Activated naive CD8-positive, alpha-beta T cell (primary cell): ENCODE measurements at regions not wholly inside any gene's neighbourhood (a gene's known extent, or its start where the extent isn't known, plus 50 kb on each side); places are given as distances from the start of the nearest gene placed in this dataset.
"Not testable (repeated sequence)": the region's sequence is repeated elsewhere in the genome, so short reads cannot be mapped to it uniquely, and the experiment has no call there.

Source experiments
- H3K27ac Mint-ChIP-seq: one replicate; pipeline ENCODE4 v1.8.0; 2021; ENCODE audit warnings: mixed read lengths
- H3K27me3 Mint-ChIP-seq: one replicate; pipeline ENCODE4 v1.8.0; 2021; ENCODE audit warnings: mixed read lengths
- H3K36me3 Mint-ChIP-seq: one replicate; pipeline ENCODE4 v1.8.0; 2021; ENCODE audit warnings: mixed read lengths
- H3K4me1 Mint-ChIP-seq: one replicate; pipeline ENCODE4 v1.8.0; 2021; ENCODE audit warnings: low read depth, mixed read lengths
- H3K4me3 Mint-ChIP-seq: one replicate; pipeline ENCODE4 v1.8.0; 2021; ENCODE audit warnings: mild to moderate bottlenecking, mixed read lengths
- H3K9me3 Mint-ChIP-seq: one replicate; pipeline ENCODE4 v1.8.0; 2021; ENCODE audit warnings: low read depth, mixed read lengths

DNA sequence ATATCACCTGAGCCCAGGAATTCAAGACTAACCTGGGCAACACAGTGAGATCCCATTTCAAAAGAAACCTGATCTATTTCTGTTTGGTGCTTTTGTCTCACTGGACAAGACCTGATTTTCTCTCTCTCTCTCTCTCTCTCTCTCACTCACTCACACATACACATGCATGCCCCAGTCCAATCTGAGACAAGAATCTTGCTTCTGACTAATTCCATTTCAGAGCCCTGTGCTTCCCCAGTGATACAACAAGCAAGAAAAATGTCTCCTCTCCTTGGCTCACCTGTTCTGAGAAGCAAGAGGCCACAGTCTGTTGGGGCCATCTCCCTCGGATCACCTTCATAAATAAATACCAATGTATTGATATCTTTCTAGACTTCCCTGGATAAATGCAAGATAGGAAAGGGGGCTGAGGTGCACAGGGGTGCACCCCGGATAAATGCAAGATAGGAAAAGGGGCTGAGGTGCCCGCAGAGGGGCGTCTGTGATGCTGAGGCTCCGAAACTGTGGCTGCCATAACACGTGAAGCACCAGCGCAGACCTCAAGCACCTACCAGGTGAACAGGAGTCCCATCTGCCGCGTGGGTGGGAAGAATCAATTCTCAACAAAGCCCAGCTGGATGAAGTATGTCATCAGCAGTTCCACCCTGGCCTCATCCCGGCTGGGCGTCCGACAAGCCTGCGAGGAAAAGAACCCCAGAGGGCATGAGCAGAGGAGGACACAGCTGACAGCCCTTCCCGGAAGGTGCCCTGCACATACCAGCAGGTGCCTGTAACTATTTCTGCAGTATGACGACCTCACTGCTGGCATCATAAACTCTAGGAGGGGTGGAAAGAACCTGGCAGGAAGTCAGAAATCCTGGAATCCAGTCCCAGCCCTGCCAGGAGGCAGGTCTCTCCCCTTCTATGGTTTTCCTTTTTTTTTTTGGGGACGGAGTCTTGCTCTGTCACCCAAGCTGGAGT, 280.0 kb downstream of the GOLGA6L6 start:
- H3K27me3 Mint-ChIP-seq, H3K4me1 Mint-ChIP-seq: not testable (repeated sequence)

DNA sequence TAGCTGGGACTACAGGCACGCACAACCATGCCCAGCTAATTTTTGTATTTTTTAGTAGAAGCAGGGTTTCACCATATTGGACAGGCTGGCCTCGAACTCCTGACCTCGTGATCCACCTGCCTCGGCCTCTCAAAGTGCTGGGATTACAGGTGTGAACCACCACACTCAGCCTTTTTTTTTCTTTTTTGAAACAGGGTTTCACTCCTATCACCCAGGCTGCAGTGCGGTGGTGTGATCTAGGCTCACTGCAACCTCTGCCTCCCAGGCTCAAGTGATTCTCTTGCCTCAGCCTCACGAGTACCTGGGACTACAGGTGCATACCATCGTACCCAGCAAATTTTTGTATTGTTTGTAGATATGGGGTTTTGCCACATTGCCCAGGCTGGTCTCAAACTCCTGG, 280.9 kb downstream of the GOLGA6L6 start:
- not testable (repeated sequence) for H3K9me3 Mint-ChIP-seq, H3K36me3 Mint-ChIP-seq, H3K4me1 Mint-ChIP-seq, H3K27ac Mint-ChIP-seq, H3K27me3 Mint-ChIP-seq, H3K4me3 Mint-ChIP-seq

More for the DNA sequence above, 280.0 kb downstream of the GOLGA6L6 start:
- not testable (repeated sequence) for H3K4me3 Mint-ChIP-seq, H3K36me3 Mint-ChIP-seq, H3K27ac Mint-ChIP-seq, H3K9me3 Mint-ChIP-seq

DNA sequence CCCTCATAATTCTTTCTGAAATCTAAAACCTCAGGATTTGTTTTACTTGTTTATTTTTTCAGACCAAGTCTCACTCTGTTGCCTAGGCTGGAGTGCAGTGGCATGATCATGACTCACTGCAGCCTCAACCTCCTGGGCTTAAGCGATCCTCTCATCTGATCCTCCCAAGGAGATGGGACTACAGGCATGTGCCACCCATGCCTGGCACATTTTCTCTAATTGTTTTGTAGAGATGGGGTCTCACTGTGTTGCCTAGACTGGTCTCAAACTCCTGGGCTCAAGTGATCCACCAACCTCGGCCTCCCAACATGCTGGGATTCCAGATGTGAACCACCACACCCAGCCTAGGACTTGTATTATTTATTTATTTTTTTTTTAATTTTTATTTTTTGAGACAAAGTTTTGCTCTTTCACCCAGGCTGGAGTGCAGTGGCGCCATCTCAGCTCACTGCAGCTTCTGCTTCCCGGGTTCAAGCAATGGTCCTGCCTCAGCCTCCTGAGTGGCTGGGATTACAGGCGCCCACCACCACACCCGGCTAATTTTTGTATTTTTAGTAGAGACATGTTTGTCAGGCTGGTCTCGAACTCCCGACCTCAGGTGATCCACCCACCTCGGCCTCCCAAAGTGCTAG, 281.9 kb downstream of the GOLGA6L6 start:
- H3K27ac Mint-ChIP-seq, H3K4me3 Mint-ChIP-seq, H3K9me3 Mint-ChIP-seq, H3K4me1 Mint-ChIP-seq, H3K36me3 Mint-ChIP-seq, H3K27me3 Mint-ChIP-seq: not testable (repeated sequence)

DNA sequence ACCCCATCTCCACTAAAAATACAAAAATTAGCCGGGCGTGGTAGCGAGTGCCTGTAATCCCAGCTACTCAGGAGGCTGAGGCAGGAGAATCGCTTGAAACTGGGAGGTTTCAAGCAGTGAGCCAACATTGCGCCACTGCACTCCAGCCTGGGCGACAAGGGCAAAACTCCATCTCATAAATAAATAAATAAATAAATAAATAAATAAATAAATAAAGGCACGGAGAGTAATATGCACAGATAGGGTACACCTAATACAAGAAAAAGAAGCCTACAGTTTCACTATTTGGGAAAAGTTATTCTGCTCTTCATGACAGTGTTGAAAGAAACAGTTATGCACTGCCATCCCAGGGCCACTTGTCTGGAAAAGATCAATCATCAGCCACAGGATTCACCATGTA, 285.2 kb downstream of the GOLGA6L6 start:
- not testable (repeated sequence) for H3K4me1 Mint-ChIP-seq, H3K4me3 Mint-ChIP-seq, H3K9me3 Mint-ChIP-seq, H3K27ac Mint-ChIP-seq, H3K27me3 Mint-ChIP-seq, H3K36me3 Mint-ChIP-seq

DNA sequence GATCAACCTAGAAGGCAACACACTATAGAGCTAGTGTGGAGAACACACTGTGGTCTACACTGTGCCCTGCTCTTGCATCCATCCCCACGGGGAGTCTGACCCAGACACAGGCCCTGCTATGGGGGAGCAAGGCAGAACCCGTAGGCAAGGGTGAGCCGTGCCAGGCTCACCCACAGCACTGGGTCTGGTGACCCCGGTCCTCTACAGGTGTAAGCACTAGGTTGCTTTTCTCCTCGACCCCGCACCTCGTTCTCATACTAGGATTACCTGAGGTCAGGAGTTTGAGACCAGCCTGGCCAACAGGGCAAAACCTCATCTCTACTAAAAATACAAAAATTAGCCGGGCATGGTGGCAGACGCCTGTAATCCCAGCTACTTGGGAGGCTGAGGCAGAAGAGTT, 286.0 kb downstream of the GOLGA6L6 start:
- H3K9me3 Mint-ChIP-seq, H3K4me3 Mint-ChIP-seq, H3K27ac Mint-ChIP-seq, H3K4me1 Mint-ChIP-seq, H3K36me3 Mint-ChIP-seq, H3K27me3 Mint-ChIP-seq: not testable (repeated sequence)

DNA sequence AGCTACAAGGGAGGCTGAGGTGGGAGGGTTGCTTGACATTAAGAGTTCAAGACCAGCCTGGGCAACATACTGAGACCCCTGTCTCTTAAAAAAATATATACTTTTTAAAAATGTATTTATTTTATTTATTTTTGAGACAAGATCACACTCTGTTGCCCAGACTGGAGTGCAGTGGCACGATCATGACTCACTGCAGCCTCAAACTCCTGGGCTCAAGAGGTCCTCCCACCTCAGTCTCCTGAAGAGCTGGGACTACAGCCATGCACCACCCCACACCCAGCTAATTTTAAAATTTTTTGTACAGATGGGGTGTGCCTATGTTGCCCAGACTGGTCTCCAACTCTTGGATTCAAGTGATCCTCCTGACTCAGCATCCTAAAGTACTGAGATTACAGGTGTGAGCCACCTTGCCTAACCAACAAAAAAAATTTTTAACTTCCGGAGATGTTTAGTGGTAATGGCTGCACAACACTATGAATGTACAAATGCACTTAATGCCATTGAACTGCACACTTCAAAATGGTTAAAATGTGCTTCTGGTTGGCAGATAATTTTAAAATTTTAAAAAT, 288.5 kb downstream of the GOLGA6L6 start:
- H3K4me3 Mint-ChIP-seq, H3K9me3 Mint-ChIP-seq, H3K4me1 Mint-ChIP-seq, H3K36me3 Mint-ChIP-seq, H3K27ac Mint-ChIP-seq, H3K27me3 Mint-ChIP-seq: not testable (repeated sequence)

DNA sequence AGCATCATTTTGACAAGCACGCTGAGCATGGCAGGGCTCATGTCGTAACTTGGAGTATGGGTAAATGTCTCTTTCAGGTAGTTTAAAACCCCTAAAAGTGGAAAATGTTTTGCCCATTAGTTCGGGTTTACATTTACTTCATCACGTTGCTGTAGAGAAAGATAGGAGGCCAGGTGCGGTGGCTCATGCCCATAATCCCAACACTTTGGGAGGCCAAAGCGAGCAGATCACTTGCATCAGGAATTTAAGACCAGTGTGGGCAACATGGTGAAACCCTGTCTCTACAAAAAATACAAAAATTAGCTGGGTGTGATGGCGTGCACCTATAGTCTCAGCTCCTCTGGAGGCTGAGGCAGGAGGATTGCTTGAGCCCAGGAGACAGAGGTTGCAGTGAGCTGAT, 289.6 kb downstream of the GOLGA6L6 start:
- not testable (repeated sequence) for H3K9me3 Mint-ChIP-seq, H3K27me3 Mint-ChIP-seq, H3K4me3 Mint-ChIP-seq, H3K4me1 Mint-ChIP-seq, H3K36me3 Mint-ChIP-seq, H3K27ac Mint-ChIP-seq

DNA sequence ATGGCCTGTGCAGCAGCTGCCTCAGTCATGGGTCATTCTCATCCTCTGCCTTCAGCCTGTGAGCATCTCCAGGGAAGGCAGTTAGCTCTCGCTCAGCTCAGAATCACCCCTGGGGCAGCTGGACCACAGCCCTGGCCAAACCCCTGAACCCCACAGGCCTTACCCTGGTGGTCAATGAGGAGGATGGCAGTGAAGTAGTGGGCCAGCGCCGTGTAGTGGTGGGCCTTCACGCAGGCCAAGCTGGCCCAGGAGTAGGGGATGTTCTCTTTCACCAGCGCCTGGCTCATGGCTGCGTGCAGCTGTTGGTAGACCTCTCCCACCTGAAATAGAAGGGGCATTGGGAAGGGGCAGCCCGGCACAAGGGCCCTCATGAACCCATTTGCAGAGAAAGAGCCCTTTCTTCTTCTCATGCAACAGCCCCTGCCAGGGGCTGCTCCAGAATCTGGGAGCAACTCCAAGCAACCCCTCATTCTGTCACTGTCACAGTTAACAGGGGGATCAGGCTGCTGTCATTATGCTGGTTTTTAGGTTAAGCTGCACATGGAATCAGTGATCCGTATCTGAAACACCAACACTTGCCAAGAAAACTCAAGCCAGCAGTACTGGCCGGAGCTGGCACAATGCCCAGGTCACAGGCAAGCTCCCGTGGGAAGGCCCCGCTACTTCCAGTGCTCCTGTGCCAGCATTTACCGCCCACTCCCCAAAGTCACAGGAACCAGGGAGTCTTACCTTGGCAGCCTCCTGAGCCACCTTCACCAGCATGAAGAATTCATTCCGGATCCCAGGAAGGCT, 290.2 kb downstream of the GOLGA6L6 start:
- not testable (repeated sequence) for H3K9me3 Mint-ChIP-seq, H3K36me3 Mint-ChIP-seq, H3K27ac Mint-ChIP-seq, H3K4me1 Mint-ChIP-seq, H3K4me3 Mint-ChIP-seq, H3K27me3 Mint-ChIP-seq

DNA sequence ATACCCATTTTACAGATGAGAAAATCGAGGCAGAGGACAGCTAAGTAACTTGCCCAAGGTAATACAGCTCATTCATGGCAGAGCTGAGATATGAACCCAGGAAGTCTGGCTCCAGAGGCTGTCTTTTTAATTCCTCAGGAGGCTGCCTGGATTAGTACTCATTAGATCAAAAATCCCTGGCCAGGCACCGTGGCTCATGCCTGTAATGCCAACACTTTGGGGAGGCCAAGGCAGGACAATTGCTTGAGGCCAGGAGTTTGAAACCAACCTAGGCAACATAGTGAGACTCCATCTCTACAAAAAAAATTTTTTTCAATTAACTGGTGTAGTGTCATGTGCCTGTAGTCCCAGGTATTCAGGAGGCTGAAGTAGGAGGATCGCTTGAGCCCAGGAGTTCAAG, 291.4 kb downstream of the GOLGA6L6 start:
- not testable (repeated sequence) for H3K27me3 Mint-ChIP-seq, H3K4me3 Mint-ChIP-seq, H3K27ac Mint-ChIP-seq, H3K36me3 Mint-ChIP-seq, H3K9me3 Mint-ChIP-seq, H3K4me1 Mint-ChIP-seq

DNA sequence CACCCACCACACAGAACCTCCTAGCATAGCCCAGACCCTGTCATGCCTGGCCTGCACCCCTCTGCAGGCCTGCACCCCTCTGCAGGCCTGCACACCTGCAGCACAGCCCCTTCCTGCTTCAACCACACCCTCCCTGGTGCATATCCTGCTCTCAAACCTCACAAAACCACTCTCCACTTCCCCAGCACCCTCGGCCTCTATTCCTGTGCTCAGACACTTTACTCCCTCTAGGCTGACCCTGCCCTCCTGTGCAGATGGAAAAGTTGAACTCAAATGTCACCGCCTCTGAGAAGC, 292.0 kb downstream of the GOLGA6L6 start:
- not testable (repeated sequence) for H3K4me3 Mint-ChIP-seq, H3K9me3 Mint-ChIP-seq, H3K36me3 Mint-ChIP-seq, H3K4me1 Mint-ChIP-seq, H3K27me3 Mint-ChIP-seq
- peak overlapping the region; percentile 6 for H3K27ac Mint-ChIP-seq

DNA sequence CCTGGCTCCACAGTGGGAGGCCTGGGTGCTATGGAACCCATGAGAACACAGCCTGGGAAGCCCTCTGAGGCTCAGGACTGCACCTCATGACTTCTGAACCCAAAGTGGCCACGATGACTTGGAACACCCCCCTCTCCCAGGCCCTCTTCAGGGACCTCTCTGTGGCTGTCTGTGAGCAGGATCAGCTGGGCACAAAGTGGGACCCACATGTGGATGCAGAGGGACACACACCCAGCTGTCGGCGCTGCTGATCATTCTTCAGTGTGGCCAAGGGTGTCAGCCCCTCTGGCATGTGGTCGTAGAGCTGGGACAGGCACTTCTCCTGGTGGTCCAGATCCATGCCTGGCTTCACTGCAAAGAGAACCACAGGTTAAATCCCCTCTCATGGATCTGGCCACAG, 293.2 kb downstream of the GOLGA6L6 start:
- not testable (repeated sequence) for H3K36me3 Mint-ChIP-seq, H3K27me3 Mint-ChIP-seq, H3K27ac Mint-ChIP-seq, H3K4me3 Mint-ChIP-seq, H3K4me1 Mint-ChIP-seq, H3K9me3 Mint-ChIP-seq

DNA sequence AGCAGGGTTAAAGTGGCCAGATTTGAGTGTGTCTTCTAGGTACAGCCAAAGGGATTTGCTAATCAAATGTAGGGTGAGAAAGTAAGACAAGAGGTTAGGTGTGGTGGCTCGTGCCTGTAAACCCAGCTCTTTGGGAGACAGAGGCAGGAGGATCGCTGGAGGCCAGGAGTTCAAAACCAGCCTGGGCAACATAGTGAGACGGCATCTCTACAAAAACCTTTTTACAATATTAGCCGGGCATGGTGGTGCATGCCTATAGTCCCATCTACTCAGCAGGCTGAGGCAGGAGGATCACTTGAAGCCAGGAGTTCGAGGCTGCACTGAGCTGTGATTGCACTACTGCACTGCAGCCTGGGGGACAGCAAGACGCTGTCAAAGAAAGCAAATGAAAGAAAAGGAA, 294.5 kb downstream of the GOLGA6L6 start:
- not testable (repeated sequence) for H3K27ac Mint-ChIP-seq, H3K9me3 Mint-ChIP-seq

DNA sequence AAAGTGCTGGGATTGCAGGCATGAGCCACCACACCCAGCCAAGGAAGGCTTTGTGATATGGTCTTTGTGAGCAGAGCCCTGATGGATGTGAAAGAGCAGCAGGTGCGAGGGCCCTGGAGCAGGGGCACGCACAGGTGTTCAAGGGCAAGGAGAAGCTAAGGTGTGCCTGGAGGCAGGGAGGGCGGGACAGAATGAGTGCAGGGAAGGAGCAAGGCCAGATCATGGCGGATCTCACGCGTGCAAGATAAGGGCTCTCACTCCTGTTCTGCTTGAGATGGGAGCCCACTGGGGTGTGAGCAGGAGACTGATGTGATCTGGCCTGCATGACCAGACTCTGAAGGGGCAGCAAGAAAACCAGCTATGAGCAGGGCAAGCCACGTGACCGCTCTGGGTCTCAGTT, 295.0 kb downstream of the GOLGA6L6 start:
- H3K4me3 Mint-ChIP-seq, H3K9me3 Mint-ChIP-seq, H3K4me1 Mint-ChIP-seq, H3K27me3 Mint-ChIP-seq, H3K27ac Mint-ChIP-seq, H3K36me3 Mint-ChIP-seq: not testable (repeated sequence)

More for the DNA sequence above, 294.5 kb downstream of the GOLGA6L6 start:
- H3K36me3 Mint-ChIP-seq, H3K4me3 Mint-ChIP-seq, H3K4me1 Mint-ChIP-seq, H3K27me3 Mint-ChIP-seq: not testable (repeated sequence)

DNA sequence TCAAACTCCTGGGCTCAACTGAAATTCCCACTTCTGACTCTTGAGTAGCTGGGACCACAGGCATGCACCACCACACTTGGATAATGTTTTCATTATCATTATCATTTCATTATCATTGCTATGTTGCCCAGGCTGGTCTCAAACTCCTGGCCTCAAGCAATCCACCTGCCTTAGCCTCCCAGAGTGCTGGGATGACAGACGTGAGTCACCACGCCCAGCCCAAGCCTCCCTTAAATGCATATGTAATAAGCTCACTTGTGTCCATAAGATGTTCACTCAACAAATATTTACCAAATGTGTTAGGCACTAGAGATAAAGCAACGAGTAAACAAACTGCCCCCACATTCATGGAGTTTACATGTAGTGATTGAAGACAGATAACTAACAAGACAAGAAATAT, 295.7 kb downstream of the GOLGA6L6 start:
- H3K36me3 Mint-ChIP-seq, H3K27ac Mint-ChIP-seq, H3K4me3 Mint-ChIP-seq, H3K27me3 Mint-ChIP-seq, H3K9me3 Mint-ChIP-seq, H3K4me1 Mint-ChIP-seq: not testable (repeated sequence)

DNA sequence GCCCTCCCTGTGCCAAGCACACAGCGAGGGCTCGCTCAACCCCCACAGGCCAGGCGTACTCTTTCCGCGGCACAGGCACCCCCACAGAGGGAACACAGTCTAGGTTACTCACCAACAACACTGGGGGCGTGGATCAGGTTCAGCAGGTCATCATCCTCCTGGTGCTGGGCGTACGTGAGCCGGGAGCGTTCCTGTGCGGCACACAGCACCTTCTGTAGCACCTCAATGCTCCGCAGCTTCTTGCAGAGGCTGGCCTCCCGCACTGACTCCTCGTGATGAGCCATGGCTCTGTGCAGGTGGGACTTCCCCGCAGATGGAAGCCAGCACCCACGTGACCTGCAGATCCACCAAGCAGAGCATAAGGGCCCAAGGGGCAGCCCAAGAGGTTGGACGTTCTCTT, 296.8 kb downstream of the GOLGA6L6 start:
- H3K27me3 Mint-ChIP-seq, H3K36me3 Mint-ChIP-seq, H3K4me1 Mint-ChIP-seq, H3K27ac Mint-ChIP-seq, H3K9me3 Mint-ChIP-seq, H3K4me3 Mint-ChIP-seq: not testable (repeated sequence)
